Astrocyte (in vitro differentiated cells and primary cell): ENCODE measurements at regions not wholly inside any gene's neighbourhood (a gene's known extent, or its start where the extent isn't known, plus 50 kb on each side); places are given as distances from the start of the nearest gene placed in this dataset.

Experiments
- EZH2 ChIP-seq: IDR thresholded peaks from 2 replicates; pipeline ENCODE4 v1.6.1; 2012; ENCODE audit warnings: mild to moderate bottlenecking, low read length, inconsistent platforms; ENCODE audit not compliant: insufficient read depth
- TF ChIP-seq, protein P1 (sequence below): IDR thresholded peaks from 2 replicates; pipeline ENCODE4 v1.5.1; 2011; ENCODE audit warnings: low read depth, mild to moderate bottlenecking, inconsistent platforms, low read length, moderate library complexity; ENCODE audit not compliant: insufficient read depth

DNA sequence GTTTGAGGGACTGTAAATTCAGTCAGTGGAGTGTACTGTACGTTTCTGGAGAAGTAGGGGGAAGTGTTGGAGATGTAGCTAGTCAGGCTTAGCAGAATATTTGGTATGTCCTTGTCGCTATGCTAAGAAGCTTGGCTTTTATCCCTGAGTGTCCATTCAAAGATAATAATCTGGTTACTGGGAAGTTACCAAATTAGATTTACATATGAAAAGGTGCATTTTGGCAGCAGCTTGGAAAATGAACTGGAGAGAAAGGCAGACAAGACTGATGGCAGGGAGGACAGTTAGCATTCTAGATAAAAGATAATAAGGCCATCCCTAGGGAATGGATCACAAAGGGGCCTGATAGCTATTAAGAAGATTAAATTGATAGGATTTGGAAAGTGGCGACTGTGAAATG, 58.7 kb downstream of the P2RY1 start:
- TF ChIP-seq, protein P1, sequence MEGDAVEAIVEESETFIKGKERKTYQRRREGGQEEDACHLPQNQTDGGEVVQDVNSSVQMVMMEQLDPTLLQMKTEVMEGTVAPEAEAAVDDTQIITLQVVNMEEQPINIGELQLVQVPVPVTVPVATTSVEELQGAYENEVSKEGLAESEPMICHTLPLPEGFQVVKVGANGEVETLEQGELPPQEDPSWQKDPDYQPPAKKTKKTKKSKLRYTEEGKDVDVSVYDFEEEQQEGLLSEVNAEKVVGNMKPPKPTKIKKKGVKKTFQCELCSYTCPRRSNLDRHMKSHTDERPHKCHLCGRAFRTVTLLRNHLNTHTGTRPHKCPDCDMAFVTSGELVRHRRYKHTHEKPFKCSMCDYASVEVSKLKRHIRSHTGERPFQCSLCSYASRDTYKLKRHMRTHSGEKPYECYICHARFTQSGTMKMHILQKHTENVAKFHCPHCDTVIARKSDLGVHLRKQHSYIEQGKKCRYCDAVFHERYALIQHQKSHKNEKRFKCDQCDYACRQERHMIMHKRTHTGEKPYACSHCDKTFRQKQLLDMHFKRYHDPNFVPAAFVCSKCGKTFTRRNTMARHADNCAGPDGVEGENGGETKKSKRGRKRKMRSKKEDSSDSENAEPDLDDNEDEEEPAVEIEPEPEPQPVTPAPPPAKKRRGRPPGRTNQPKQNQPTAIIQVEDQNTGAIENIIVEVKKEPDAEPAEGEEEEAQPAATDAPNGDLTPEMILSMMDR: no peak
- no peak for TF ChIP-seq EZH2
